Peyer's patch (tissue), 4 donors: ENCODE measurements at regions not wholly inside any gene's neighbourhood (a gene's known extent, or its start where the extent isn't known, plus 50 kb on each side); places are given as distances from the start of the nearest gene placed in this dataset.

Source experiments
- POLR2A ChIP-seq, 2 donors: fragments of 450-650 bp; IDR thresholded peaks; one replicate each; pipeline ENCODE4 v1.5.1; 2017; ENCODE audit warnings: antibody characterized with exemption in 2 of 2, mild to moderate bottlenecking in 2 of 2, moderate library complexity in 2 of 2
- TF ChIP-seq, protein P1 (sequence below), 6 experiments: fragments of 450-650 bp in 4 of 6; fragments of 200-600 bp in 2 of 6; sonication (generic) in 1 of 6; IDR thresholded peaks; one replicate each; pipeline ENCODE4 v1.5.1; 2017 to 2019; ENCODE audit warnings: antibody characterized with exemption in 6 of 6, mild to moderate bottlenecking in 3 of 6, moderate library complexity in 1 of 6

DNA sequence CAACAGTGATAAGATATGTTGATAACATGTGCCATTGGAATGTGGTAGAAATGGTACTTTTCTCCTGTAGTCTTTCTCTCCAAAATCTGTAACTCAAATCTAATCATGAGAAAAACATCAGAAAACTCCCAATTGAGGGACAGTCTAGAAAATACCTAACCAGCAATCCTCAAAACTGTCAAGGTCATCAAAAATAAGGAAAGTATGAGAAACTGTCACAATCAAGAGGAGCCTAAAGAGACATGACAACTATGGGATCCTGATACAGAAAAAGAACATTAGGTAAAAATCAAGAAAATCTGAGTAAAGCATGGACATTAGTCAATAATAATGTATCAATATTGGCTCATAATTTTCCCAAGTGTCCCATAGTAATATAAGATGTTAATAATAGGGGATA is 124.5 kb upstream of the PPP1R2C start:
- TF ChIP-seq, protein P1, sequence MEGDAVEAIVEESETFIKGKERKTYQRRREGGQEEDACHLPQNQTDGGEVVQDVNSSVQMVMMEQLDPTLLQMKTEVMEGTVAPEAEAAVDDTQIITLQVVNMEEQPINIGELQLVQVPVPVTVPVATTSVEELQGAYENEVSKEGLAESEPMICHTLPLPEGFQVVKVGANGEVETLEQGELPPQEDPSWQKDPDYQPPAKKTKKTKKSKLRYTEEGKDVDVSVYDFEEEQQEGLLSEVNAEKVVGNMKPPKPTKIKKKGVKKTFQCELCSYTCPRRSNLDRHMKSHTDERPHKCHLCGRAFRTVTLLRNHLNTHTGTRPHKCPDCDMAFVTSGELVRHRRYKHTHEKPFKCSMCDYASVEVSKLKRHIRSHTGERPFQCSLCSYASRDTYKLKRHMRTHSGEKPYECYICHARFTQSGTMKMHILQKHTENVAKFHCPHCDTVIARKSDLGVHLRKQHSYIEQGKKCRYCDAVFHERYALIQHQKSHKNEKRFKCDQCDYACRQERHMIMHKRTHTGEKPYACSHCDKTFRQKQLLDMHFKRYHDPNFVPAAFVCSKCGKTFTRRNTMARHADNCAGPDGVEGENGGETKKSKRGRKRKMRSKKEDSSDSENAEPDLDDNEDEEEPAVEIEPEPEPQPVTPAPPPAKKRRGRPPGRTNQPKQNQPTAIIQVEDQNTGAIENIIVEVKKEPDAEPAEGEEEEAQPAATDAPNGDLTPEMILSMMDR (IDR thresholded peaks at IDR 0.05): no peak
- TF ChIP-seq POLR2A (IDR thresholded peaks at IDR 0.05): no peak
